Fibroblast of lung (primary cell): ENCODE measurements at regions not wholly inside any gene's neighbourhood (a gene's known extent, or its start where the extent isn't known, plus 50 kb on each side); places are given as distances from the start of the nearest gene placed in this dataset.

Source experiments
- EZH2 ChIP-seq: IDR thresholded peaks from 2 replicates; pipeline ENCODE4 v1.5.1; 2012; ENCODE audit warnings: low read length, control low read depth, mild to moderate bottlenecking; ENCODE audit errors: missing control alignments
- TF ChIP-seq, protein P1 (sequence below), 2 donors: IDR thresholded peaks in 1 of 2; conservative IDR thresholded peaks in 1 of 2; 1 replicate in 1 of 2; 2 replicates in 1 of 2; pipeline ENCODE4 v1.5.1; 2011 to 2012; ENCODE audit warnings: low read length in 2 of 2, control low read depth in 1 of 2, inconsistent platforms in 1 of 2, low read depth in 1 of 2, mild to moderate bottlenecking in 1 of 2

GRCh38 chr15:56806148-56806536 is 72.8 kb upstream of the ZNF280D start:
- TF ChIP-seq, protein P1, sequence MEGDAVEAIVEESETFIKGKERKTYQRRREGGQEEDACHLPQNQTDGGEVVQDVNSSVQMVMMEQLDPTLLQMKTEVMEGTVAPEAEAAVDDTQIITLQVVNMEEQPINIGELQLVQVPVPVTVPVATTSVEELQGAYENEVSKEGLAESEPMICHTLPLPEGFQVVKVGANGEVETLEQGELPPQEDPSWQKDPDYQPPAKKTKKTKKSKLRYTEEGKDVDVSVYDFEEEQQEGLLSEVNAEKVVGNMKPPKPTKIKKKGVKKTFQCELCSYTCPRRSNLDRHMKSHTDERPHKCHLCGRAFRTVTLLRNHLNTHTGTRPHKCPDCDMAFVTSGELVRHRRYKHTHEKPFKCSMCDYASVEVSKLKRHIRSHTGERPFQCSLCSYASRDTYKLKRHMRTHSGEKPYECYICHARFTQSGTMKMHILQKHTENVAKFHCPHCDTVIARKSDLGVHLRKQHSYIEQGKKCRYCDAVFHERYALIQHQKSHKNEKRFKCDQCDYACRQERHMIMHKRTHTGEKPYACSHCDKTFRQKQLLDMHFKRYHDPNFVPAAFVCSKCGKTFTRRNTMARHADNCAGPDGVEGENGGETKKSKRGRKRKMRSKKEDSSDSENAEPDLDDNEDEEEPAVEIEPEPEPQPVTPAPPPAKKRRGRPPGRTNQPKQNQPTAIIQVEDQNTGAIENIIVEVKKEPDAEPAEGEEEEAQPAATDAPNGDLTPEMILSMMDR (conservative IDR thresholded peaks at IDR 0.05 in 1 of 2, IDR thresholded peaks at IDR 0.05 in 1 of 2; ENCODE audit: low read depth in 1 of 2, low read length in 2 of 2) = no peak
- no peak for TF ChIP-seq EZH2
